Islet of Langerhans (tissue), 1 donor: ENCODE measurements at regions not wholly inside any gene's neighbourhood (a gene's known extent, or its start where the extent isn't known, plus 50 kb on each side); places are given as distances from the start of the nearest gene placed in this dataset.

Experiments used
- FAIRE-seq: peaks from one replicate; lab custom pipeline; 2011; peaks lifted over from hg19 to GRCh38; lab: Jason Lieb, UNC

DNA sequence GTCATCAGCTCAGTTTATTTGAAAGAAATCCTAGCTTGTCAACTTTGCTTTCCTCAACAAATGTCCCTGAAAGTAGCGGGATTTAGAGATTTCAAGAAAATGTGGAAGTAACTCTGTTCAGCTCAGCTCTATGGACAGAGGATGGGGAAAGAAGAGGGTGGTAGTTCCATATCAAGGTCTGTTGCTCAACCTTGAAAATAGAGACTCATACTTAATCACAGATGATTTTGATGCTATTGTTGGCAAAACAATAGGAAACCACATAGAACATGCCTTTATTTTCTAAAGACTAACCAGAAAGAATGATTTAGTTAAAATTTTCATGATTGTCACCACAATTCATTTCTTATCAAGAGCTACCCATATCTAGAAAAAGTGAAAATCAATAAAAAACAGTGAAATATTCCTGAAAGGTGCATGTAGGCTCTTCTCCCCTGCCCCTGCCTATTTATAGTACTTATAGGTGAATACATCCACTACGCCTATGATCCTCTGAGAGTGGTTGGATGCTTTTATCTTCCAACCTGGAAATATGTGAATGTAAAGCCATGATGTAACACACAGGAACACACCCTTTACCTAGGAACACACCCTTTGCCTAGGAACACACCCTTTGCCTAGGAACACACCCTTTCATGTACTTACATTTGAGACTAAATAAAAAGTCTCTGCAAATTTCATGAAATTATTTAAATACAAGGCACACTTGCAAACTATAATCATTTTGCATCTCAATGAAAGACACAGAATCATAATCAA lies 65.8 kb downstream of the ETAA1 start:
- FAIRE-seq: no peak

DNA sequence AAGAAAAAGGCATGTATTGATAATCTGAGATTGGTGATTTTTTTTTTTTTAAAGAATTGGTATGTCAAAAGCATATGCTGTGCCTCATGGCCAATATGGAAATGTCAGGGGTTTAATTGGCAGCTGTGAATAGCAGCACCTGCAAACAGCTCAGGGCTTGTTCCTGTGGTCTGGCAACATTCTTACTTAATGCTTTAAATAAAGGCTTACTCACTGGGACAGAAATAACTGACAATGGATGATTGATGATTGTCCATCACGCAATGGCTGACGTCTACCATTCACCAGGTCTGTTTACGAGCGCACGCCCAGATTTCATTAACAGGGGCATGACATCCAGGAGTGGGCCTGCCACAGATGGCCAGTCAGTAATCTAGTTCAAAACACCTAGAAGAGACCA lies 66.7 kb downstream of the ETAA1 start:
- FAIRE-seq: no peak

DNA sequence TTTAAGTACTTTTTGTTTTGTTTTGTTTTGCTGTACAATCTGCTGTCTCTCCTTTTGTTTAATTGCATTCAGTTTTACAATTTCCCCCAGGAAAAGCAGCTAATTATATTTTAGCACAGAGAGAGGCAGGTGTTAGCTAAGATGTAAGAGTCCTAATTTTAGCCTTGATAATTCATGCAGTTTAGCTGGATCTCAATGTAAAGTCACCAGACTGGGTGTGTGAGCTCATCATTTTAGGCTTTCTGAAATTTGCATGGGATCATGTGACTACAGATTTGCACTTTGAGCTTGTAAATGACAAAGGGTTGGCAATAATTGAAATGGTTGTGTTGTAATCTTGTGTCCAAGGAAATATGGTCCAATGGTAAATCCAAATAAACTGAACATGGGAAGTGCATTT lies 68.5 kb downstream of the ETAA1 start:
- FAIRE-seq: no peak

DNA sequence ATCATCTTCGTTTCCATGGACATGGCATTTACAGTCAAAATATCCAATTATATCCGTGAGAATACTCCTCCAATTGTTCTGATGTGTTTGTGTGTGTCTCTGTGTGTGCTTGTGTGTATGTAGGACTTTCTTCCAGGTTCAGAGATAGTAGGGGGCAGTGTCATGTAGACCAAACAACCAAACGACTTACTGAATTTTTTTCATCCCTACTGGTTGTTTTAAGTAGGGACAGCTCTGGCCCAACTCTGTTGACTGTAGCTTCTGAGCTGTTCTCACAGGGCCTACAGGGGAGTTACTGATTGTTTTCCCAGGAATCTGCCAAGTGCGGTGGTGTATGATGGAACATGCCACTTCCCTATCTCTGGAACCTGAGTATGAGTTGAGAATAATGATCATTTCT lies 69.6 kb downstream of the ETAA1 start:
- no peak for FAIRE-seq

DNA sequence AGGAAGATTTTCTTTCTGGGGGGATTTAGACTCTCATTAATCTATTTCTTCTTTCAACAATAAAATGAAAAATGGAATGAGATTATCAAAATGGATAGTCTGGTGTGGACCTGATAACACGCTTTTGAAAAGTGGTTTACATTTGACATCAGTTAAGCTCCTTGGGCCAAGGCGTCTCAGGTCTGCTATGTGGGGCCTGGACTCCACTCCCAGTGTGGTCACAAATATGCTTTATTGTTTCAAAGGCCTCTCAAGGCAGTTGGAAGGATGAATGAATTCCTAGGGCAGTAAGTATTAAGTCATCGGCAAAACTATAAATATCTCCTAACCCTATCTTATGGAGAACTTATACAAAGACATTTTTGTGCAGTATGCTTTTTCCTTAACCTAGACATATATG lies 74.5 kb downstream of the ETAA1 start:
- no peak for FAIRE-seq

DNA sequence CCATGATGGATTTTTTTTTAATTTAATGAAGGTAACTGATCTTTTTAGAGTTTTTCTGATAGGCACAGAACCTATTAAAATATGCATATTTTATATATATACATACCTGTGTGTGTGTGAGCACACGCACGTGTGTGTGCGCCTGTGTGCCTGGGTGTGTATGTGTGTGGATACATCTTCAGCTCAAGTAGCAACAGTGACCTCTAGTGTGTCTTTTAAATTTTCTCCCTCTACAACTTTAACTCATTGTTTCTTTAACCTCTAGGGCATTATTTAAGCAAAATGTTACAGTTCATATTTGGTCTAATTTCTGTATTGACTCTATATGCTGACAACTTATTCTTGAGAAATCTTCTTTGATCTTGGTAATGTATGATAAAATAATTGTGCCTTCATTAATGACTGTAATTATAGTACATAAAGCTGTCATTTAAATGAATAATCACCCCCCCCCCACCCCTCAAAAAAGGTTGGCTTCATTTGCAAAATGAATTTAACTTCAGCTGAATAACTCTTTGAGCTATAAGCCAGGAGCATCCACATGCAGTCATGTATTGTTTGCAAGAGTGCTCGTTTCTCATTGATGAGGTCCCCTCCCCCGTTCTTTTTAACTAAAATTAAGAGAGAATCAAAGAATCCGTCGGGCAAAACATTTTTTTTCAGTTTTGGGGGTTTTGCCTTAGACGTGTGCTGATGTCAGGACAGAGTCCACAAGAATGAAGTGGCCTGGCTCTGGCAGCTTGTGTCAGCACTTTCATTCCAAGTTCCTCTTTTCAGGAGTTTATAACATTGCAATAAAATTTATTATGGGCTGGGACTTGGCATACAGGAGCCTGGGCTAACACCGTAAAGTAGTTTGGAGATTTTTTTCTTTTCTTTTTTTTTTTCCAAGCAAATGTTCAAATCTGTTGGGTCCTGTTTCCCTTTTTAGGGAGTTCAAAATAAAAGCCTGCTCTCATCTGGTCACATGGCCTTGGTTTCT lies 80.0 kb downstream of the ETAA1 start:
- FAIRE-seq: peak; percentile 97

DNA sequence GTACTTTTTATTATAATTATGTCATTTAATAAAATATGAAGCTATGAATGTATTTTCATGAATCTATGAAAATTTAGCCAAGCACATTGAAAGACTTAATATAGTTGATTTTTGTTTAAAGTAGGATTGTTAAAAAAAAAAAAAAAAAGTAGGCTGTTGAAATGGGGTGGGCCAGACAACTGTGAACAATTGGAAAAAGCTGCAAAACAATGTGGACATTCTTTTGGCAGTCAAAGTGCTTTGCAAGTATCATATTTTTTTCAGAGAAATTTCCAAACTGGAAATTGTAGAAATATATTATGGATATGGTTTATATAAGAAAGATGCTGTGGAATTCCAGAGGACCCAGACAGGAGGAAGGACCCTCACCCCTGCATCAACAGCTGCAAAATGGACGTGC lies 82.1 kb downstream of the ETAA1 start:
- FAIRE-seq: no peak

DNA sequence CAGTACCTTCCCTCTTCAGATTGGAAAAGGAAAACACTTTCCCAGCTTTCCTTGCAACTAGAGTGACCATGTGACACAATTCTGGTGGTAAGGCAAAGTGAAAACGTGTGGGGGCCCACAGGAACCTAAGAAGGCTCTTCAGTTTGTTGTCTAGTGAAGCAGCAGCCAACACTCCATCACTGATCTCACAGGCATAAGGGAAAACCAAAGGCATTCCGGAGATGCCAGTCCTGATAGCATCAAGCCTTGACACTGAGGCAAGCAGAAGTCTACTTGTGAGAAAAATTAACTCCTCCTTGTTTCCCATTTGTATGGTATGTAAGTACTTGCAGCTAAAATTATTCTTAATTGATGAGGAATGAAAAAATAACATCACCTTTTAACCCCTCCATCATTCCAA lies 88.3 kb downstream of the ETAA1 start:
- no peak for FAIRE-seq

DNA sequence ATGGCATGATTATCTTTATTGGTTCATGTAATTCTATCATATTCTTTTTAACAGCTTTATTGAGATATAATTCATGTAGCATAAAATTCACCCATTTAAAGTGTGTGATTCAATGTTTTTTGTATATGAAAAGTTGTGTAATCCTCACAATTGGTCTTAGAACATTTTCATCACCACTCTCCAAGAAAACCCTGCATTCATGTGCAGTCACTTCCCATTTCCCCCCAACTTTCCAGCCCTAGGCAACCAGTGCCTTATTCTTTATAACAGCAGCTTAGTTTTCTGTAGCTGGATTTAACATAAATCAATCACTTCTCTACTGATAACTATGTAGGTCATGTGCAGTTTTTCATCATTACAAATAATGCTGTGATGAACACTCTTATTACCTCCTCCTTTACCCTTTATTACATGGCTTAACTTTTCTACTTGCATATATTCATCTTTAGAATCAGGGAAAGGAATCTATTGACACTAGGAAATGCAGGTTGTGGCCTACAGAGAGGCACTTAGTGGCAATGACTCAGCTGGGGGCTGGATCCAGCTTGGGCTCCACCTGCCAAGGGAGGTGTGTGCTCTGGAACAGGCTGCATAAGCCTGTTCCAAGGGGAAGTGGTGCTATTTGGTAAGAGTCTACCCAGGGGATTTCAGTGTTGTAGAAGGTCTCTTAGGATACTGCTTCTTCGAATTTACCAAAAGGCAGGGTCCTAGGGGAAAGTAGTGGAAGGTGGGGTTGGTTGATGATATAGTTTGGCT lies 89.1 kb downstream of the ETAA1 start:
- FAIRE-seq: no peak

DNA sequence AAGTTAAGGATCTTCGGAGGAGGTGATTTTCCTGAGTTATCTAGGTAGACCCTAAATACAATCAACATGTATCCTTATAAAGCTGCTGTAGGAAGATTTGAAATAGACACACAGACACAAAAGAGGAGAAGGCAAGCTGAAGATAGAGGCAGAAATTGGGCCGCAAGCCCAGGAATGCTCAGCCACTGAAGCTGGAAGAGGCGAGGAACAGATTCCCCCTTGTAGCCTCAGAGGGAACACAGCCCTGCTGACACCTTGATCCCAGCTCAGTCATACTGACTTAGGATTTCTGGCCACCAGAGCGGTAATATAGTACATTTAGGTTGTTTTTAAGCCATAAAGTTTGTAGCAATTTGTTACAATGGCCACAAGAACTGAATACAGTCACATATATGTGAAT lies 90.9 kb downstream of the ETAA1 start:
- FAIRE-seq: no peak

DNA sequence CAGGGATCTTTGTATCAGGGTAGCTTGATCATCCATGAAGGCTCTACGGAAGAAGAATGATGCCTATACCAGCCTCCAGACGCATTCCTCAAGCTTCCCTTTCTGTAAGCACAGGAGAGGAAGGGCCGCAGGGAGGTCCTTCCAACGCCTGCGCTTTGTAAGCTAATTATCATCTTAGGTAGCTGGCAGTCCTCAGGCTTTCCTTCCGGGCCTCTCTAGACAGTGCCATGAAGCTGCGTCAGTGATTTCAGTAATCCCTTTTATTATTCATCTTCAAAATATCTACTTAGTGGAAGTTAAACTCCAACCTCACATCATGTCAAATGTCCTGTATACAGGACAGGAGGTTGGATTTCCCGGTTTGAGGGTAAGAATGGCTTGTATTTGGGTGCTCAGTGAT lies 92.3 kb downstream of the ETAA1 start:
- no peak for FAIRE-seq

DNA sequence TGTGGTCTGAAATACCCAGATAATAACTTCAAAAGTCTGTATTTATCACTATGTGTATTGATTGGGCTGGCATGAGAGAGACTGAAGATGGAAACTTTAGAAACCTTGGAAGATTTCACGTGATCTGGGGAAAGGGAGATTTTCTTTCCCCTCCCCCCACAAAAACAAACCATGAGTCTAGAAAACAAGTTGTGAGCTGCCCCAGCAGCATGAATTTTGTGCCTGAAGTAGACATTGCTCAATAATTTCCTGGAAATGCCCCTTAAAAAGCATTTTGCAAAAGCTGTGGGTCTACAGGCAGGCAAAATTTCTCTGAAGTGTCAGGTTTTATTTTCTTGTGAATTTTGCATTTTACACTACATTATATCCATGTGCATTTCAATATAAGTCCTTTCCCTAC lies 101.8 kb downstream of the ETAA1 start:
- no peak for FAIRE-seq

DNA sequence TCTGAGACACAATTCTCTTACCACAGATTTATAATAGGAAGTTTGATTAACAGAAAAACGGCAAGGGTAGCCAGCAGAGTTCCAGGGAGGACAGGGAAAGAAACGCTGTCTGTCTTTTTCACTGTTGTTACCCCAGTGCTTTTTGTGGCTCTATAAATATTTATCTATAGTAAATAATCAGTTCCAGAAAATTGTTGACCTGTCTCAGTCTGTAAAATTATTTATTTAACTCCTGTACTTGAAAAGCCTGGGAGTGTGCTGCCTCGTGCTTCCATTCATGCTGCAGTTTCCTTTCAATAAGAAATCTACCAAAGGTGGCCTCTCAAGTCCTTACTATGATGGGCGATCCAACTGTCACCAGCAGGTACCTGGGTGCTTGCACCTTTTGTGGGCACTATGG lies 102.9 kb downstream of the ETAA1 start:
- FAIRE-seq: no peak

DNA sequence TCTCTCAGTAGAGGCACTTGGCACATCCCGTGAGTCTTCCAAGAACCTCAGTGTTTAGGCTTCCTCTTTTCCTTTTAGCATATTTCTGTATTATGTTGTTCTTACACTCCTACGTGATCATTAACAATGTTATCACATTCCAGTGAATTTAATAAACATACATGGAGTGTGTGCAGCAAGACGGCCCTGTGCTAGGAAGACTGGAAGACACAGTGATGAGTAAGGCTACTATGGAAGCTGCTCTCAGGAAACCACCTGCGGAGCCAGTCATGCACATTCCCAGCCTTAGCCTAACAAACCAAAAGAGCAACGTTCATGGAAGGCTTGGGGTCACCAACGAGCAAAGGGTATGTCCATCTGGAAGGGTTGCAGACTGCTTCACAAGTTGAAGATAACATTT lies 103.4 kb downstream of the ETAA1 start:
- FAIRE-seq: no peak

DNA sequence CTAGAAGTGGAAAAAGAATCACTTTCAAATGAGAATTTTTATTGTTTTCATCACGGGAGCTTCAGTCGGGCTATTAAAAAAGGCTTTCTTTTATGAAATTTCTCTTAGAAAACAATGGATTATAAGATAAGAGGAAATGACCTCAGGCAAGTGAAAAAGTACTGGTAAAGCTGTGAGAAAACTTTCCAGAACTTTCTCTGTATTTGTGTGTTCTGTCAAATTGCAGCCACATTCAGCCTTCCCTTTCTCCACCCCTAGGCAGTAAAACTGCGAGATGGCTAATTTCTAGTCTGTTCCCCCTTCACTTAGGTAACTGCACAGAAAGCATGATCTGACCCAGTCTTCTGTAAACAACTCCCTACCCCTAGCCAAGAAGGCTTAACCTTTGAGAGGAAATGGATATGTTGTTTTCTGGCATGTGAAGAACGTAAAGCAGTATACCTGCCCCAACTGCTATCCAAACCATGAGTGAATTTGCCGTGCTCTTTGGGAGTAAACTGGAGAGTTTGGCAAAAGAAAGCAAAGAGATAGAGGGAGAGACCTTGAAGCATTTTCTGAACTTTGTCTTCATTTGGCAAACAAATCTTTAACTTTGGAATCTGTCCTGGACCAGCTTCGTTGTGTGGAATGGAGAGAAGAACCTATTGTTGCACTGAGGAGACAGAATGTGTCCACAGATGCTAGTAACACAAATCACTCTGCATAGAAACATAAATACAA lies 105.4 kb downstream of the ETAA1 start:
- no peak for FAIRE-seq

DNA sequence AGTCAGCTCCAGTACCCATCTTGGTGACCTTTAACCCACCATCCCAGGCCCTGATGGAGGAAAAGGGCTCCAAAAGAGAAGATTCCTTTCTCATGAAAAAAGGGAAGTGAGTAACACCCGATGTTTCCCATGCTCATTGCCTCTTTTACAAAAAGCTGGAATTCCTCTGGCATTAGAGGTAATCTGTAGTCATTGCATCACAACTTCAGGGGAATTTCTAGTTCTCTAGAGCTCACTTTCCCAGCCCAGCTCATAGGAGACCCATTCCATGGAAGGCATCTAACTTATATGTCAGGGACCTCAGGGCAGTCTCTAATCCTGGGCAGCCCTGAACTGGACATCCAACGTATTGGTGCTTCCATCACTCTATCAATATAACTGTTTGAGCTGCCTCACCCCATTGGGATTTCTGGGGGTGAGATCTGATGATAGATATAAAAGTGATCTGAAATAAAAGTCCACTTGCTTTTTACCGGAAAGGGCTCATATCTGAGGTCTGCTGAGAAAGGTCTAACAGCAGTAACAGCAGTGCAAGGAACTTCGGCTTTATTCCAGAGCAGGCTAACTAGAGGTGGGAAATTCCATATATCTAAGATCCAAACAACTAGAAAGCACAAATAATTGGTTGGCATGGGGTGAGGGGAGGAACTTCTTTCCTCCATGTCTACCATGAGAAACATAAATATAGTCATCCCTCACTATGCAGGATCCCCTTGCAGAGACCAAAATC lies 106.1 kb downstream of the ETAA1 start:
- no peak for FAIRE-seq

DNA sequence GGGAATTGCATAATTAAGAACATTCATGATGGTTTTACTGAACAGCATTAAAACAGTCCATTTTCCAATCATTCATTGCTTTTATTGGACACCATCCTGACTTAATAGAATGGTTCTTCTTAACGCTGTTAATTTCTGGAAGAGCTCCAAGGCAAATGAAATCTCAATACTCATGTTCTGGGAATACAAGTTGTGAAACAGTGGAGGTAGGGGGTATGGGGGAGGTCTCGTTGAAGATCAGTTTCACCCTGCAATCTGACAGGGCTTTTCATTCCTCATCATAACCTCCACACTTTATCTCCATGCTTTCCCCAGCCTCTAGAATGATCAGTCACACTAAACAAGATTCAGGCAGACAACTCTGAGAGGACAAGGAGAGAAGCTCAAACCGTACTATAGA lies 113.6 kb downstream of the ETAA1 start:
- no peak for FAIRE-seq

DNA sequence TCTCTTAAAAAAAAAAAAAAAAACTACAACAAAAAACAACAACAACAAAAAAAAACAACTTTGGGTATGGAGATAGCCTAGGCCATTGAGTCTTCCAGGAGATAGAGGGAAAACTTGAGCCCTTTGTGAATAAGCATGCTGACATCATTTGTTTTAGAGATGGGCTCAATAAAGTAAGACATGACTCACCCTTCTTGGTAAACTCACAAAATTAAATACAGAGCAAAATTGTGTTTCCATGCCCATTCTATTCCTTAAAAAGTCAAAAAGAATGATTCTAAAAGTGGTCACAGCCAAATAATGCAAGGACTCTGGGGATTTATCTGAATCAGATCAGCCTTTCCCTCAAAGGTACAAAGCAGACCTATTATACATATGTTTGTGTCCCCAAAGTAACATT lies 117.4 kb downstream of the ETAA1 start:
- FAIRE-seq: no peak

DNA sequence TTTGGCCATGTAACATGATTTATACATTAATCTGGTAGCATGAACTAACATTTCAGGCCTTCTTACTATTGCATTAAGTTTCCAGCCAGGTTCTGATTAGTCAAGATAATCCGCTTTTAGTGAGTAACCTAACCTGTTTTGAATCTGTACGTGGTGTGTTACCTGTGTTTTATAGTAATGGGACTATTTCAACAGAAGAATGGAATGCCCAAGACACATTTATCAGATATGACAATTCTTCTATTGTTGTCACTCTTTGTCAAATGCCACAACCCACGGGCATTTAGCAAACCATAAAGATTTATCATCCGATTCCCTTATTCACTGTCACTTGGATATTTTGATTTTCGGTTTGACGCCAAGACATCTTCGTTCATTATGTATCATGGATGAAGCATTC lies 117.9 kb downstream of the ETAA1 start:
- no peak for FAIRE-seq

DNA sequence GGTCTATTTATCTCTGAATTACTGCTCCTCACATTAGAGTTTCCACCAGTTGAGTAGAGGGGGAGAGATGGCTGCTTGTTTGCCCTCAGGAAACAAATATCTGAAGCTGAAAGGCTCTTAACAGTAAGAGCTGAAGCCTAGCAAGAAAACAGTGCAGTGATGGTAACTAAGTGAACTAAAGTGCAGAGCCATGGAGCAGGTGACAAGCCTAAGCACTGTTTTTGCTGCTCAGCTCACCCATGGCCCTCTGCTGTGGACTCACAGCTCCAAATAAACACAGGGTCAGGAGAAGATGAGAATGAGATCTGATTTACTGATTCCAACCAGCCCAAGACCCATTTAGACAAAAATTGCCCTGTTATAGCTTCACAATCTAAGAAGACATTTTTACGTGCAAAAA lies 118.4 kb downstream of the ETAA1 start:
- no peak for FAIRE-seq

DNA sequence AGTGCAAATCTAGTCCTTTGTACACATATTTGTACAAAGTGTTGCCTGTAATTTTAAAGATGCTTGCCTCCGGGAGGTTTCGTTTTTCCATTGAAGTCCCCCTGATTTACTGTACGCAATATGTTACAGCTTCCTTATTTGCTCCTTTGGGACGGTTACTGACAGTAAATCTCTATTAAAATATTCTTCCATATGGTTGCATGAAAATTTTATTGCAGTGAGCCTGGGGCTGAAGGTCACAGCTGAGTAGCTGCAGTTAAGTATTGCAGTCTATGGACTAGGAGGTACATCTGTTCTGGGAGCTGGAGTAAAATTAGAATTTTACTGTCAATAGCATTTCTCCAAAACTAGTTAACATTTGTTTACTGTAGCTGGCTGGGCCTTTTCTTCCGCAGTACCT lies 119.2 kb downstream of the ETAA1 start:
- no peak for FAIRE-seq
